Skeletal muscle satellite cell (primary cell): ENCODE measurements at regions not wholly inside any gene's neighbourhood (a gene's known extent, or its start where the extent isn't known, plus 50 kb on each side); places are given as distances from the start of the nearest gene placed in this dataset. TPM values are rescaled to one million over a fixed set of nuclear protein-coding genes. Genes with fewer than 3 reads are reported as not detected.

Experiments
- H3K27me3 ChIP-seq: 2 replicates; pipeline ENCODE4 v1.7.0; 2013; ENCODE audit warnings: low read length; ENCODE audit not compliant: control insufficient read depth, insufficient read depth
- H3K36me3 ChIP-seq: 2 replicates; pipeline ENCODE4 v1.7.0; 2013; ENCODE audit warnings: mild to moderate bottlenecking, control low read depth, low read length; ENCODE audit not compliant: insufficient read depth
- H3K4me1 ChIP-seq: 2 replicates; pipeline ENCODE4 v1.7.0; 2013; ENCODE audit warnings: low read length; ENCODE audit not compliant: control insufficient read depth, insufficient read depth
- H3K4me2 ChIP-seq: 2 replicates; pipeline ENCODE4 v1.7.0; 2013; ENCODE audit warnings: mild to moderate bottlenecking, low read length
- H3K4me3 ChIP-seq: 2 replicates; pipeline ENCODE4 v1.7.0; 2013; ENCODE audit warnings: low read length
- H3K9ac ChIP-seq: 2 replicates; pipeline ENCODE4 v1.7.0; 2013; ENCODE audit warnings: mild to moderate bottlenecking, low read depth, low read length, moderate library complexity
- H3K9me3 ChIP-seq: replicated peaks from 2 replicates; pipeline ENCODE4 v1.7.0; 2013; ENCODE audit warnings: mild to moderate bottlenecking, control low read depth, low read length
- small RNA-seq: library from RNA; depleted of rRNA; stranded (forward); fragments of <200 nt; gene quantifications from one replicate; pipeline ENCODE3, GENCODE V24; 2012

DNA sequence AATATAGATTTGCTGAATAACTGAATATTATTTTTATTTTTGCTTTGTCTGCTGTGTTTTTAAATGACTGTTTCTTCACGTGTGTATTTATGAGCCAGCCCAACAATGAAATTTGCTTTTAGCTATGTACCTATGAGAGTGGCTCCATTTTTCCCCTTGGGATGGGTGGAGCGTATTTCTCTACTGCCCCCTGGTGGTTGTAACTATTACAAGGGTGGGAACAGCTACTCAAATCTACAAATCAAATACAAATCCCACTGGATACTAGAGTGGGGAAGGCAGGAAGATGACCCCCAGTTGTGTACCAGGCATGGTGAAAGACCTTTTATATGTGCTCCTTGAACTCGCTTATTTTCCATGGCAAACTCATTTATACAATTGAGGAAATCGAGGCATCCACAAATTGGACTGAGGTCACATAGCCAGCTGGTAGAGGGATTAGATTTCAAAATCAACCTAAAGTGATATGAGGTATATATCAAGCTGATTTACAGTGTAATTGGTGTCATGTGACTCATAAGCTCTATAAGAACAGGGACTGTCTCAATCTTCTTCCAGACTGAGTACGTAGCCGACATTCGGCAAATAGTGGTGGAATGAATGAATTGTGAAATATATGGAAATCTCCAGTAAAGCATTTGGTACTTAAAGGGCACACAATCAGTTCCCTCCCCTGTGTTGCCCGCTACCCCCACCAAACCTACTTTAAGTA is 69.5 kb upstream of the VEPH1 start:
- no peak overlapping the region for H3K4me3 ChIP-seq
- H3K9me3 ChIP-seq = no peaks in the 10 kb centered on the region
- no peaks in the 10 kb centered on the region for H3K36me3 ChIP-seq
- no peaks in the 10 kb centered on the region for H3K27me3 ChIP-seq
- no peak overlapping the region for H3K4me2 ChIP-seq
- no peak overlapping the region for H3K9ac ChIP-seq
- H3K4me1 ChIP-seq = no peaks in the 10 kb centered on the region

DNA sequence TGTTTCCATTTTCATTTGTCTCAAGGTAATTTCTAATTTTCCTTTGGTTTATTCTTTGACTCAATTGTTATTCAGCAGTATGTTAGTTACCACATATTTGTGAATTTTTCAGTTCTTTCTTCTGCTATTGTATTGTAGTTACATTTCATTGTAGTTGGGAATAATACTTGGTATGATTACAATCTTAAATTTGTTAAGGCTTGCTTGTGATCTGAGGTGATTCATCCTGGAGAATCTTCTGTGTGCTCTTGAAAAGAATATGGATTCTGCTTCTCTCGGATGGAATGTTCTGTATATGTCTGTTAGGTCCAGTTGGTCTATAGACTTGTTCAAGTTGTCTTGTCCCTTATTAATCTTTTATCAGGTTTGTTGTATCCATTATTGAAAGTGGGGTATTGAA is 63.4 kb upstream of the VEPH1 start:
- Histone ChIP-seq H3K9ac (no peak overlapping the region), H3K4me2 (no peak overlapping the region), H3K36me3 (no peaks in the 10 kb centered on the region), H3K27me3 (no peaks in the 10 kb centered on the region), H3K4me1 (no peaks in the 10 kb centered on the region), H3K4me3 (no peak overlapping the region), H3K9me3 (no peaks in the 10 kb centered on the region)

DNA sequence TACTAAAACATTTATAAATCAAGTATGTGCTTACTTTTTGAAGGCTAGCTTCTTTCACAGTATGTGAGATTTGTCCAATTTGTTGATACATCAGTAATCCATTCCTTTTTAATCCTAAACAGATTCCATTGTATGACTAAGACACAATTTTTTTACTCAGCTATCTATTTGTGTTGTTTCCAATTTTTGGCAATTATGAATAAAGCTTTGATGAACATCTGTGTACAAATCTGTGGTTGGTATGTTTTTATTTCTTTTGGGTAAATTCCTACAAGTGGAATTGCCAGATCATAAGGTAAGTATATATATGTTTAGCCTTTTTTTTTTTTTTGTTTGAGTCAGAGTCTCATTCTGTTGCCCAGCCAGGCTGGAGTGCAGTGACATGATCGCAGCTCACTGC is 56.2 kb upstream of the VEPH1 start:
- Histone ChIP-seq H3K9me3 (no peaks in the 10 kb centered on the region), H3K27me3 (no peaks in the 10 kb centered on the region), H3K4me1 (no peaks in the 10 kb centered on the region), H3K36me3 (peaks cover 9% of the 10 kb centered on the region), H3K4me2 (no peak overlapping the region), H3K9ac (no peak overlapping the region), H3K4me3 (no peak overlapping the region)

Small RNA genes lying in the stretch of these regions (small RNA-seq; reads per million reads assigned to genes)
- not detected for gene RN7SKP46
